GM03348 (cell line): ENCODE measurements at regions not wholly inside any gene's neighbourhood (a gene's known extent, or its start where the extent isn't known, plus 50 kb on each side); places are given as distances from the start of the nearest gene placed in this dataset.

Experiments used
- DNase-seq: peaks from one replicate; pipeline ENCODE4 v3.0.0; 2012; ENCODE audit warnings: low spot score

- no peak for DNase-seq
Measured at GRCh38 chr14:98711453-98711852, 560.5 kb downstream of the BCL11B start.

GRCh38 chr14:98714626-98715425, 557.2 kb downstream of the BCL11B start:
- no peak for DNase-seq

DNA sequence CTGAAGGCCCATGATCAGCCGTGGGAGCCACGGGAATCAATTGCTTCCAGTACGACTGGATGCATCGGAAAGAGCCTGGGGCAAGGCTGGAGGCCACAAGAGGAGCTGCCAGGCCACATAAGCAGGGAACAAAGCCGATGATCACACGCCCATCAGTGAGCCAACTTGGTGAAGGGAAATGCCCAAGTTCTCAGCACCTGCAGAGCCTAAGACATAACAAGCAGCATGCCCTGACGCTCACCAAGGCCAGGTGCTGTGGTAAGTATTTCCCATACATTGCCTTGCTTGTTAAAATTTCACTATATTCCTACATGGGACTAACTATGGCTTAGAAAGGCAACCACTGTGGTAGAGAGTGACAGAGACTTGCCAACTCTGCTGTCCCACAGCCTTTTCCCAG, 555.9 kb downstream of the BCL11B start:
- DNase-seq, result no peak

DNA sequence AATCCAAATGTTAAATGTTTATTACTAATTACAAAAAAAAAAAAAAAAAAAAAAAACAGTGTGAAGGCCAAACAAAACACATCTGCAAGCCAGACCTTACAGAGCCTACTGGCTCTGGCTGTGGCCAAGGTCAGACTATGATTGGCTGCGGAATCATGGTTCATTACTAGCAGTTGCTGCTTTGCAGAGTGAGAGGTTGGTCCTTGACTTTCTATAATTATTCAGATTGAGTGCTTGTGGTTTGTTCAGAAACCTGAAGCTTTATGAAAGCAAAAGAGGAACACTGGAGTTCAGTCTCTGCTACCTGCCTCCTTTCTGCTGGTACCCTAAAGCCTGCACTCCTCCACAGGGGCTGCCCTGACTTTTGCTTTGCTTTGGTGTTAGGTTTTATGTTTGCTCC, 550.9 kb downstream of the BCL11B start:
- no peak for DNase-seq

DNA sequence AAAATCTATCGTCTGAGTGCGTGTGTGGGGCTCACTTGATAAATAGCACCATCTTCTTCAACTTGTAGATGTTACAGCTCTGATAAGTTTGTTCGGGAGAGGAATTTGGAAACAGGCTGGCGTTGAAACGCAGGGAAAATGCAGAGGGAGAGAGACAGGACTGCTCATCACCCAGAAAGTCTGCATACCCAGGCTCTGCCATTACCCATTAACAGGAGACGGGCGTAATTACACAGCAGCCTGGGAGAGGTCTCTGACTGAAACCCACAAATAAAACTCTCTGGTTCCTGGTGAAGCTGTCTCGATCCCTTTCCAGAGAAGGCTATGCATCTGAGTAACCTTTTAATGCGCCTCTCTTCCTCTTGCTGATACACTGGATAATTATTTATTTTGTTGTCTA, 547.3 kb downstream of the BCL11B start:
- DNase-seq, result no peak

DNA sequence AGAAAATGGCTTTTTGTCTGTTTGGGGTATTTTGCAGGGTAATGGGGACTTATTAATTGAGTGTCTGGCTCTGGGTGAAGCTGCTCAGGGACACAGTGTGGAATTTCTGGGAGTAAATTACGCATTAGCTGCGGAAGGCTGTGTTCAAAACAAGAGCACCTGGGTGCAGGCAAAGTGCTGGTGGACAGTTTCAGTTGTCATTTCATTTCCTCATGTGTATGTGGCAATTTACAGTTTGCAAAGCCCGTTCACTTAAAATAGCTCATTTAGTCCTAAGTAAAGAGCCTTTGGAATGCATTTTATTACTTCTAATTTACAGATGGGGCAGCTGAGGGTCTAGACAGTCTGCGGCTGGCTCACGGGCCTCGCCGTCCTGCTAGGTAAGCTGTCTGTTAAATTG, 546.8 kb downstream of the BCL11B start:
- no peak for DNase-seq

GRCh38 chr14:98725676-98726075, 546.3 kb downstream of the BCL11B start:
- DNase-seq, result no peak

DNA sequence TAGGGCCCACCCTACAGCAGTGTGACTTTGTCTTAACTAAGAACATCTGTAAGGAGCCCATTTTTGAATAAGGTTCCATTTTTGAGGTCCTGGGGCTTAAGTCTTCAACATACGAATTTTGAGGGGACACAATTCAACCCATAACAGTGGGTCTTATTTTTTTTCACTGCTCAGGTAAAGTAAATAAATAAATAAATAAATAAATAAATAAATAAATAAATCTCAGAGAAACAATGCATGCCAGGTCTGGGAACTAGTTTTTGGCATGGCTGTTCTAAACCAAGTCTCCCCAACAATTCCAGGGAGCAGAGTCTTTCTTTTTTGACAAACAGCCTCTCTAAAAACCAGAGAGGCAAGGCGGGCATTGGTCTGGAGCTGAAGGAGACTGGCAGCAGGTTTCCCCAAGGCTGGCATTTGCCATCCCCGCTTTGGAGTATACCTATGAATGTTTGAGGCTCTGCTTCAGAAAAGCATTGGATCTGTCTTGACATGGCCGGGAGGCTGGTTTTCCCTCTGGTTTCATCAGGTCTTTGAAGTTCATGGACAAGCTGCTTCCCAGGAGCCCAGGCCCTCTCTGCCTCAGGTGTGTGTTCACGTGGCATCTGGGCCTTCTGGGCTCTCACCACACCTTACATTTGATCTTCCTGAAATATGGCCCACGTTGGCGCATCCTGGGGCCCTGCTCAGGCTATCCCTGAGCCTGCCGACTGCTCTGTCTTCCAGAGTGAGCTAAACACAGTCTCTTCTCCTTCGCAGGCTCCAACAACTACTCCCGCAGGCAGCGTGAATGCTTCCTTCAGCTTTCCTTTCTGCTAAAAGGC, 545.2 kb downstream of the BCL11B start:
- no peak for DNase-seq

DNA sequence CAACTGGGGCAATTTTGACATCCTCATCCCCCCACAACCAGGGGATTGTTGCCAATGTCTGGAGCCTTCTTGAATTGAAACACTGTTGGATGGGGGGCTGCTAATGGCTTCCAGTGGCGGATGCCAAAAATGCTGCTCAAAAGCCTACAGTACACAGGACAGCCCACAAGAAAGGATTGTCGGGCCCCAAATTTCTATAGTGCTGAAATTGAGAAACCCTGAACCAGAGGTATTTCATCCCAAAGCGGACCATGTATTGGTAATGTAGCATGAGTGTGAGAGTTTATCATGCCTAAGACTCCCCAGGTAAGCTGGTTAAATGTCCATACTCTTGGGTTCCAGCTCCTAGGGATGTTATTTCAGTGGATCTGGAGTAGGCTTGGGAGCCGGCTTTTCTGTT, 544.0 kb downstream of the BCL11B start:
- DNase-seq, result no peak

GRCh38 chr14:98728836-98729235, 543.2 kb downstream of the BCL11B start:
- DNase-seq, result no peak

DNA sequence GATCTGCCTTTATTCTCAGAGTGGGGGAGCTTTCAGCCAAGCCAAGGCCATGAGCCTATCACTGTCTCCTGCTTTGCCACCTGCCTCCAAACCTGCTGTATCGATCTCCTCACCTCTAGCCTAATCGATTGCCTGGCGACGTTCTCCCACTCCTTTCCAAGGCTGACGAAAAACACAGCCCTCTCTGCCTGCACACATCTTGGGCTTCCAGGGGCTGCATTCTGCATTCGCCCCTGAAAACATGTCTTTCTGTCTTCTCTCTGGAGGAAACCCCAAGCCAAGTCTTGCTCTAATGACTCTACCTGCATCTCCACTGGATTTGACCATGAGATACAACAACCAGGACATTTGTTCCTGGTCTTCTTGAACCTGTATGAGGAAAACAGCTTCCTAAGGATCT, 540.7 kb downstream of the BCL11B start:
- no peak for DNase-seq

GRCh38 chr14:98731701-98732100, 540.3 kb downstream of the BCL11B start:
- DNase-seq, result no peak

GRCh38 chr14:98733536-98733935, 538.5 kb downstream of the BCL11B start:
- no peak for DNase-seq

GRCh38 chr14:98736701-98737338, 535.2 kb downstream of the BCL11B start:
- no peak for DNase-seq

GRCh38 chr14:98741523-98741922, 530.5 kb downstream of the BCL11B start:
- no peak for DNase-seq

DNA sequence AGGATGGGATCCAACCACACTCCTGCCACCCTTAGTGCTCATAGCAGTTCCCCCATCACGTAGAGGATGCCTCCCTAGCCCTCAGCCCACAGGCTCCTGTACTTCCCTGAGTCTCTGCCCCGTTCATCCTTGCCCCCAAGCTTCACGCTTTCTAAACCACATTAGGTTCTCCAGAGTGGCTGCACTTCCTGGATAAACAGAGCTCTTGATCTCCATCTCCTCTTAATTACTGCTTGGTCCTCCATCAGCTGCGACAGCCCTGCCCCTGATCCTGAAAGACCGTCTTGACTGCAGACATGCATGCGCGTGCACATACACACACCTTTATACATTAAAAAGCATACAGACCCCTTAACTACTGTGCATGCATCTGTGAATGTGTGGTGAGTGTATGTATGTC, 530.0 kb downstream of the BCL11B start:
- no peak for DNase-seq

DNA sequence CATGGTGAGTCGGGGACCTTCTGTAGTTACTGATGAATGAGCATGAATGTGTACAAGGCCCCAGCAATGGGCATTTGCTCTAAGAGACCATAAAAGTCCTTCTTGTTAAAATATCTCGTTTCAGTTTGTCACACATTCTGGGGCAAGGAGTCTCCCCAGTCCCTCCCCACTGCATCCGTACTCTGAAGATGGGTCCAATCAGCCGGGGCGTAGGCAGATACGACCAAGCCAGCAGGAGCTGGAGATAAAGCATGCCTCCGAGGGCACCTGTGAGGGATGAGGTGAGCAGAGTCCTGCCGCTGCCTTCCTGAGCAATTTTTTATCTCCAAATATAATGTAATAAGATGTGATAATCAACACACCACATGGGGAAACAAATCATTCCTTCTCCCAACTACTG, 528.5 kb downstream of the BCL11B start:
- DNase-seq, result no peak

DNA sequence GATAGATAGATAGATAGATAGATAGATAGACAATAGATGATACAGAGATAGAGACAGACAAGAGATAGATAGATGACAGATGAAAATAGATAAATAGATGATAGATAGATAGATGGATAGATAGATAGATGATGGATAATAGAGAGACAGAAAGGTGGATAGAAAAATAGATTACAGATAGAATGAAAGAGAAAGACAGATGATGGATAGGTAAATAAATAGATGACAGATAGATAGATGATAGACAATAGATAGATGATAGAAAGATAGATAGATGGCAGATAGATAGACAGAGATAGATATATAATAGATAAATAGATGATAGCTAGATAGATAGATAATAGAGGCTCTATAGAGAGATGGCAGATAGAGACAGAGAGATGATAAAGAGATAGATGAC, 523.0 kb downstream of the BCL11B start:
- no peak for DNase-seq

- no peak for DNase-seq
Measured at GRCh38 chr14:98751110-98751509, 520.9 kb downstream of the BCL11B start.

GRCh38 chr14:98752660-98753059, 519.3 kb downstream of the BCL11B start:
- DNase-seq, result no peak

- no peak for DNase-seq
Measured at GRCh38 chr14:98754343-98755020, 517.5 kb downstream of the BCL11B start.

DNA sequence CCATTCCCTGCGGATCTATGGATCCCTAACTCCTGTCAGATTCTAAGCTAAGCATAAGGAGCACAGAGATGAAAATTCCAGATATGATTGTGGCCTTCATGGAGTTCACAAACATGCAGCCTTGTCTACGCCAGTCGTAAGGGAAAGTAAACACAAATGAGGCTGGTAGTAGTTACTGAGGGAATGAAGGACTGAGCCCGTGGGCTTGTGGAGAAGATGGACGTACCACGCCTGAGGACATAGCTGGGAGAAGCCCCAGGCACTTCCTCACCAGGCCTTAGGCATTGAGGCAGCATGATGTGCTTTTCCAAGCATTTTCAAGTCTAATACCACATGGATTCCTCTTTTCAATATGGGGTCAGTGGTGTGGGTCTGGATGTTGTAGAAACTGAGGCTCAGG, 515.2 kb downstream of the BCL11B start:
- no peak for DNase-seq
